GM23338 (cell line): ENCODE measurements at regions not wholly inside any gene's neighbourhood (a gene's known extent, or its start where the extent isn't known, plus 50 kb on each side); places are given as distances from the start of the nearest gene placed in this dataset.

ENCODE experiments used
- EZH2 ChIP-seq: fragments of 200-600 bp; sonication (generic); IDR thresholded peaks from one replicate; pipeline ENCODE4 v1.8.0; 2017; ENCODE audit warnings: antibody characterized with exemption, mild to moderate bottlenecking, low read depth; ENCODE audit not compliant: unreplicated experiment
- EZH2phosphoT487 ChIP-seq: fragments of 200-600 bp; sonication (generic); IDR thresholded peaks from one replicate; pipeline ENCODE4 v1.8.1; 2018; ENCODE audit warnings: antibody characterized with exemption; ENCODE audit not compliant: unreplicated experiment
- JUNB ChIP-seq: IDR thresholded peaks from one replicate; pipeline ENCODE4 v1.6.1; 2016; ENCODE audit warnings: antibody characterized with exemption; ENCODE audit not compliant: unreplicated experiment
- NANOG ChIP-seq: IDR thresholded peaks from 2 replicates; pipeline ENCODE4 v1.6.1; 2016; ENCODE audit warnings: antibody characterized with exemption, borderline replicate concordance
- POLR2AphosphoS5 ChIP-seq: IDR thresholded peaks from 2 replicates; pipeline ENCODE4 v1.6.1; 2016; ENCODE audit warnings: antibody characterized with exemption, low read depth
- STAT1 ChIP-seq: IDR thresholded peaks from one replicate; pipeline ENCODE4 v1.6.1; 2016; ENCODE audit warnings: antibody characterized with exemption; ENCODE audit not compliant: unreplicated experiment
- ZNF114 ChIP-seq: fragments of 250-450 bp; sonication (Bioruptor Pico); IDR thresholded peaks from 2 replicates; pipeline ENCODE4 v1.5.0; 2020; ENCODE audit warnings: mild to moderate bottlenecking, moderate library complexity
- ZNF331 ChIP-seq: fragments of 250-450 bp; sonication (Bioruptor Pico); IDR thresholded peaks from 2 replicates; pipeline ENCODE4 v1.5.0; 2020; ENCODE audit warnings: low read depth, mild to moderate bottlenecking, moderate library complexity
- TF ChIP-seq, protein P1 (sequence below): fragments of 250-450 bp; sonication (Bioruptor Pico); IDR thresholded peaks from 2 replicates; pipeline ENCODE4 v1.5.0; 2020; ENCODE audit warnings: mild to moderate bottlenecking, moderate library complexity
- TF ChIP-seq, protein P2 (sequence below), 2 experiments: fragments of 200-600 bp in 1 of 2; sonication (generic) in 1 of 2; conservative IDR thresholded peaks; 2 replicates each; pipeline versions ENCODE4 v1.5.1 to v1.6.1; 2016 to 2017; ENCODE audit warnings: antibody characterized with exemption in 2 of 2, low read depth in 2 of 2, mild to moderate bottlenecking in 2 of 2, moderate library complexity in 1 of 2
- TF ChIP-seq, protein P3 (sequence below): IDR thresholded peaks from 2 replicates; pipeline ENCODE4 v1.6.1; 2016; ENCODE audit warnings: antibody characterized with exemption

DNA sequence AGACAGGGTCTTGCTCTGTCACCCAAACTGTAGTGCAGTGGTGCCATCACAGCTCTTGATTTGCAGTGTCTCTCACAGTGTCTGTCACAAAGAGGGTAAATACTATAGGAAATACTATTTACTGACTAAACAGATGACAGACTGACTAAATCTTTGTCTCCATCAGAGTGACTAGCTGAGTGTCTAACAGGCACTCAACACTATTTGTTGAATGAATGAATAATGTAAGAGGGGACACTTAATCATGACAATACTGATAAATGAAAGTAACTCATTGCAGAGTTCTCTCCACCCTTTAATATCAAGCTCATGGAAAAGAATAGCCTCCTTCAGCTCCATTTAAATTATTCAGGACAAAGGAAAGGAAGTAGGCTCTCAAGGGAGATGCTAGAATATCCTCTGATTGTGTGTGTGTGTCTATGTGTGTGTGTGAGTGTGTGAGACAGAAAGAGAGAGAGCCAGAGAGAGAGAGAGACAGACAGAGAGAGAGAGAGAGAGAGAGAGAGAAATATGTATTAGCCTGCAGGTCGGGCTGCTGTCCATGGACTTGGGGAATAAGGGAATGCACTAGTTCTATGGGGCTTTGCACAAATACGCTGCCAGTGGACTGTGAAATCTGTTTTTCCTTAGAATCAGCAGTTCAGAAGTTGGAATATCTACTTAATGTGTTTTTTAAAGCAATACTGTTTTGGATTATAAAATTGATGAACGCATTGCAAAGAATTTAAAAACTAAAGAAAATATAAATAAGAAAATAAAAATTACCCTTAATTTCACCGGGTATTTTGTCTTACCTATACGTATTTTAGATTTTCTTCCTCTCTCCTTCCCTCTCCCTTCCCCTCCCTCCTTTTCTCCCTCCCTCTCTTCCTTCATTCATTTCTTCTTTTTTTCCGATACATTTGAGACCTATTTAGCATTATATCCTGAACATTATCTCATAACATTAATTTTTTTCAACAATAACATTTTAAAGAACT is 132.9 kb upstream of the LRIG1 start (continued):
- TF ChIP-seq, protein P1, sequence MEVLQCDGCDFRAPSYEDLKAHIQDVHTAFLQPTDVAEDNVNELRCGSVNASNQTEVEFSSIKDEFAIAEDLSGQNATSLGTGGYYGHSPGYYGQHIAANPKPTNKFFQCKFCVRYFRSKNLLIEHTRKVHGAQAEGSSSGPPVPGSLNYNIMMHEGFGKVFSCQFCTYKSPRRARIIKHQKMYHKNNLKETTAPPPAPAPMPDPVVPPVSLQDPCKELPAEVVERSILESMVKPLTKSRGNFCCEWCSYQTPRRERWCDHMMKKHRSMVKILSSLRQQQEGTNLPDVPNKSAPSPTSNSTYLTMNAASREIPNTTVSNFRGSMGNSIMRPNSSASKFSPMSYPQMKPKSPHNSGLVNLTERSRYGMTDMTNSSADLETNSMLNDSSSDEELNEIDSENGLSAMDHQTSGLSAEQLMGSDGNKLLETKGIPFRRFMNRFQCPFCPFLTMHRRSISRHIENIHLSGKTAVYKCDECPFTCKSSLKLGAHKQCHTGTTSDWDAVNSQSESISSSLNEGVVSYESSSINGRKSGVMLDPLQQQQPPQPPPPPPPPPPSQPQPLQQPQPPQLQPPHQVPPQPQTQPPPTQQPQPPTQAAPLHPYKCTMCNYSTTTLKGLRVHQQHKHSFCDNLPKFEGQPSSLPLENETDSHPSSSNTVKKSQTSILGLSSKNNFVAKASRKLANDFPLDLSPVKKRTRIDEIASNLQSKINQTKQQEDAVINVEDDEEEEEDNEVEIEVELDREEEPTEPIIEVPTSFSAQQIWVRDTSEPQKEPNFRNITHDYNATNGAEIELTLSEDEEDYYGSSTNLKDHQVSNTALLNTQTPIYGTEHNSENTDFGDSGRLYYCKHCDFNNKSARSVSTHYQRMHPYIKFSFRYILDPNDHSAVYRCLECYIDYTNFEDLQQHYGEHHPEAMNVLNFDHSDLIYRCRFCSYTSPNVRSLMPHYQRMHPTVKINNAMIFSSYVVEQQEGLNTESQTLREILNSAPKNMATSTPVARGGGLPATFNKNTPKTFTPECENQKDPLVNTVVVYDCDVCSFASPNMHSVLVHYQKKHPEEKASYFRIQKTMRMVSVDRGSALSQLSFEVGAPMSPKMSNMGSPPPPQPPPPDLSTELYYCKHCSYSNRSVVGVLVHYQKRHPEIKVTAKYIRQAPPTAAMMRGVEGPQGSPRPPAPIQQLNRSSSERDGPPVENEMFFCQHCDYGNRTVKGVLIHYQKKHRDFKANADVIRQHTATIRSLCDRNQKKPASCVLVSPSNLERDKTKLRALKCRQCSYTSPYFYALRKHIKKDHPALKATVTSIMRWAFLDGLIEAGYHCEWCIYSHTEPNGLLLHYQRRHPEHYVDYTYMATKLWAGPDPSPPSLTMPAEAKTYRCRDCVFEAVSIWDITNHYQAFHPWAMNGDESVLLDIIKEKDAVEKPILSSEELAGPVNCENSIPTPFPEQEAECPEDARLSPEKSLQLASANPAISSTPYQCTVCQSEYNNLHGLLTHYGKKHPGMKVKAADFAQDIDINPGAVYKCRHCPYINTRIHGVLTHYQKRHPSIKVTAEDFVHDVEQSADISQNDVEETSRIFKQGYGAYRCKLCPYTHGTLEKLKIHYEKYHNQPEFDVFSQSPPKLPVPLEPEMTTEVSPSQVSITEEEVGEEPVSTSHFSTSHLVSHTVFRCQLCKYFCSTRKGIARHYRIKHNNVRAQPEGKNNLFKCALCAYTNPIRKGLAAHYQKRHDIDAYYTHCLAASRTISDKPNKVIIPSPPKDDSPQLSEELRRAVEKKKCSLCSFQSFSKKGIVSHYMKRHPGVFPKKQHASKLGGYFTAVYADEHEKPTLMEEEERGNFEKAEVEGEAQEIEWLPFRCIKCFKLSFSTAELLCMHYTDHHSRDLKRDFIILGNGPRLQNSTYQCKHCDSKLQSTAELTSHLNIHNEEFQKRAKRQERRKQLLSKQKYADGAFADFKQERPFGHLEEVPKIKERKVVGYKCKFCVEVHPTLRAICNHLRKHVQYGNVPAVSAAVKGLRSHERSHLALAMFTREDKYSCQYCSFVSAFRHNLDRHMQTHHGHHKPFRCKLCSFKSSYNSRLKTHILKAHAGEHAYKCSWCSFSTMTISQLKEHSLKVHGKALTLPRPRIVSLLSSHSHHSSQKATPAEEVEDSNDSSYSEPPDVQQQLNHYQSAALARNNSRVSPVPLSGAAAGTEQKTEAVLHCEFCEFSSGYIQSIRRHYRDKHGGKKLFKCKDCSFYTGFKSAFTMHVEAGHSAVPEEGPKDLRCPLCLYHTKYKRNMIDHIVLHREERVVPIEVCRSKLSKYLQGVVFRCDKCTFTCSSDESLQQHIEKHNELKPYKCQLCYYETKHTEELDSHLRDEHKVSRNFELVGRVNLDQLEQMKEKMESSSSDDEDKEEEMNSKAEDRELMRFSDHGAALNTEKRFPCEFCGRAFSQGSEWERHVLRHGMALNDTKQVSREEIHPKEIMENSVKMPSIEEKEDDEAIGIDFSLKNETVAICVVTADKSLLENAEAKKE (CRISPR knock-in tag): no peak
- no peak for TF ChIP-seq EZH2phosphoT487
- TF ChIP-seq STAT1: no peak
- no peak for TF ChIP-seq POLR2AphosphoS5
- TF ChIP-seq ZNF114 (CRISPR knock-in tag): no peak
- TF ChIP-seq, protein P2, sequence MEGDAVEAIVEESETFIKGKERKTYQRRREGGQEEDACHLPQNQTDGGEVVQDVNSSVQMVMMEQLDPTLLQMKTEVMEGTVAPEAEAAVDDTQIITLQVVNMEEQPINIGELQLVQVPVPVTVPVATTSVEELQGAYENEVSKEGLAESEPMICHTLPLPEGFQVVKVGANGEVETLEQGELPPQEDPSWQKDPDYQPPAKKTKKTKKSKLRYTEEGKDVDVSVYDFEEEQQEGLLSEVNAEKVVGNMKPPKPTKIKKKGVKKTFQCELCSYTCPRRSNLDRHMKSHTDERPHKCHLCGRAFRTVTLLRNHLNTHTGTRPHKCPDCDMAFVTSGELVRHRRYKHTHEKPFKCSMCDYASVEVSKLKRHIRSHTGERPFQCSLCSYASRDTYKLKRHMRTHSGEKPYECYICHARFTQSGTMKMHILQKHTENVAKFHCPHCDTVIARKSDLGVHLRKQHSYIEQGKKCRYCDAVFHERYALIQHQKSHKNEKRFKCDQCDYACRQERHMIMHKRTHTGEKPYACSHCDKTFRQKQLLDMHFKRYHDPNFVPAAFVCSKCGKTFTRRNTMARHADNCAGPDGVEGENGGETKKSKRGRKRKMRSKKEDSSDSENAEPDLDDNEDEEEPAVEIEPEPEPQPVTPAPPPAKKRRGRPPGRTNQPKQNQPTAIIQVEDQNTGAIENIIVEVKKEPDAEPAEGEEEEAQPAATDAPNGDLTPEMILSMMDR (conservative IDR thresholded peaks at IDR 0.05; ENCODE audit: low read depth in 2 of 2): no peak
- TF ChIP-seq ZNF331: no peak
- TF ChIP-seq NANOG: no peak
- TF ChIP-seq EZH2: no peak
- TF ChIP-seq, protein P3, sequence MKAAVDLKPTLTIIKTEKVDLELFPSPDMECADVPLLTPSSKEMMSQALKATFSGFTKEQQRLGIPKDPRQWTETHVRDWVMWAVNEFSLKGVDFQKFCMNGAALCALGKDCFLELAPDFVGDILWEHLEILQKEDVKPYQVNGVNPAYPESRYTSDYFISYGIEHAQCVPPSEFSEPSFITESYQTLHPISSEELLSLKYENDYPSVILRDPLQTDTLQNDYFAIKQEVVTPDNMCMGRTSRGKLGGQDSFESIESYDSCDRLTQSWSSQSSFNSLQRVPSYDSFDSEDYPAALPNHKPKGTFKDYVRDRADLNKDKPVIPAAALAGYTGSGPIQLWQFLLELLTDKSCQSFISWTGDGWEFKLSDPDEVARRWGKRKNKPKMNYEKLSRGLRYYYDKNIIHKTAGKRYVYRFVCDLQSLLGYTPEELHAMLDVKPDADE: no peak
- TF ChIP-seq JUNB: no peak
